ENCODE measurements at regions not wholly inside any gene's neighbourhood (a gene's known extent, or its start where the extent isn't known, plus 50 kb on each side); places are given as distances from the start of the nearest gene placed in this dataset.
A peak's percentile ranks its signal among the peaks of the same experiment; 100 is the strongest.

GRCh38 chr3:134095005-134095404, 65.3 kb upstream of the SLCO2A1 start:
- Histone ChIP-seq H3K4me1 (ENCODE audit: control insufficient read depth in 1 of 2, insufficient read depth in 2 of 2, low read depth in 1 of 2, low read length in 1 of 2) (peaks cover 0 to 5% of the 10 kb centered on the region in 2 experiments; a peak in 2 of 4 replicates), H3K36me3 (replicated peaks in 1 of 2; ENCODE audit: control insufficient read depth in 1 of 2, insufficient read depth in 2 of 2, low read length in 1 of 2) (no peaks in the 10 kb centered on the region), H3K9me2 (no peaks in the 10 kb centered on the region), H3K9me3 (no peaks in the 10 kb centered on the region), H3K27ac (ENCODE audit: low read depth in 2 of 2, low read length in 1 of 2) (peak overlapping the region in 1 of 2 experiments; percentile 56; a peak in 2 of 4 replicates), H4K20me1 (ENCODE audit: insufficient read depth) (no peaks in the 10 kb centered on the region), H3F3A (replicated peaks; ENCODE audit: insufficient read depth) (no peaks in the 10 kb centered on the region), H2AFZ (ENCODE audit: low read depth) (no peak overlapping the region), H3K4me2 (no peak overlapping the region; the same call in 1 of the 2 replicates), H3K4me3 (ENCODE audit: low read depth in 2 of 2, low read length in 1 of 2) (no peak overlapping the region), H3K79me2 (ENCODE audit: insufficient read depth) (no peaks in the 10 kb centered on the region), H3K27me3 (ENCODE audit: insufficient read depth) (no peaks in the 10 kb centered on the region), H3K9ac (no peak overlapping the region)
- CTCF ChIA-PET = no interaction called here
- 64% methylated on average over 3 of the region's 3 CpGs for WGBS (ENCODE audit: low lambda C conversion rate)
- TF ChIP-seq POLR2AphosphoS5 (IDR thresholded peaks at IDR 0.05; ENCODE audit: low read depth, low read length) (no peak), IRF3 (IDR thresholded peaks at IDR 0.05; ENCODE audit: low read depth, low read length) (no peak), TAF1 (IDR thresholded peaks at IDR 0.05; ENCODE audit: borderline replicate concordance, low read depth, low read length) (no peak), CTCF (IDR thresholded peaks at IDR 0.05) (no peak), ELF1 (IDR thresholded peaks at IDR 0.05) (no peak), MAX (IDR thresholded peaks at IDR 0.05; ENCODE audit: low read depth) (no peak), FOSL2 (IDR thresholded peaks at IDR 0.05; ENCODE audit: borderline replicate concordance, low read depth) (no peak), NFIC (IDR thresholded peaks at IDR 0.05; ENCODE audit: borderline replicate concordance) (no peak), MXI1 (IDR thresholded peaks at IDR 0.05; ENCODE audit: low read depth, low read length) (no peak), GABPA (IDR thresholded peaks at IDR 0.05; ENCODE audit: low read depth) (no peak)
- TF ChIP-seq, protein P1, sequence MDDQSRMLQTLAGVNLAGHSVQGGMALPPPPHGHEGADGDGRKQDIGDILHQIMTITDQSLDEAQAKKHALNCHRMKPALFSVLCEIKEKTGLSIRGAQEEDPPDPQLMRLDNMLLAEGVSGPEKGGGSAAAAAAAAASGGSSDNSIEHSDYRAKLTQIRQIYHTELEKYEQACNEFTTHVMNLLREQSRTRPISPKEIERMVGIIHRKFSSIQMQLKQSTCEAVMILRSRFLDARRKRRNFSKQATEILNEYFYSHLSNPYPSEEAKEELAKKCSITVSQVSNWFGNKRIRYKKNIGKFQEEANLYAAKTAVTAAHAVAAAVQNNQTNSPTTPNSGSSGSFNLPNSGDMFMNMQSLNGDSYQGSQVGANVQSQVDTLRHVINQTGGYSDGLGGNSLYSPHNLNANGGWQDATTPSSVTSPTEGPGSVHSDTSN (IDR thresholded peaks at IDR 0.05) = no peak
- POLR2A ChIA-PET = no interaction called here
- DNase-seq = no peak

- peaks cover 0 to 5% of the 10 kb centered on the region in 2 experiments; a peak in 2 of 4 replicates for H3K4me1 ChIP-seq (ENCODE audit: control insufficient read depth in 1 of 2, insufficient read depth in 2 of 2, low read depth in 1 of 2, low read length in 1 of 2)
- no peaks in the 10 kb centered on the region for H3K27me3 ChIP-seq (ENCODE audit: insufficient read depth)
- no peak overlapping the region; the same call in 1 of the 2 replicates for H3K4me2 ChIP-seq
- no peak for DNase-seq
- WGBS (ENCODE audit: low lambda C conversion rate) = 36% methylated on average over 3 of the region's 3 CpGs
- no peaks in the 10 kb centered on the region for H3F3A ChIP-seq (replicated peaks; ENCODE audit: insufficient read depth)
- H4K20me1 ChIP-seq (ENCODE audit: insufficient read depth) = no peaks in the 10 kb centered on the region
- no peak overlapping the region for H3K4me3 ChIP-seq (ENCODE audit: low read depth in 2 of 2, low read length in 1 of 2)
- no peak overlapping the region for H2AFZ ChIP-seq (ENCODE audit: low read depth)
- H3K36me3 ChIP-seq (replicated peaks in 1 of 2; ENCODE audit: control insufficient read depth in 1 of 2, insufficient read depth in 2 of 2, low read length in 1 of 2) = no peaks in the 10 kb centered on the region
- ChIA-PET CTCF (no interaction called here), POLR2A (no interaction called here)
- peak overlapping the region in 1 of 2 experiments; percentile 62; a peak in 2 of 4 replicates for H3K27ac ChIP-seq (ENCODE audit: low read depth in 2 of 2, low read length in 1 of 2)
- H3K9ac ChIP-seq = no peak overlapping the region
- no peaks in the 10 kb centered on the region for H3K9me3 ChIP-seq
- no peaks in the 10 kb centered on the region for H3K9me2 ChIP-seq
- no peaks in the 10 kb centered on the region for H3K79me2 ChIP-seq (ENCODE audit: insufficient read depth)
- TF ChIP-seq EP300 (IDR thresholded peaks at IDR 0.05; ENCODE audit: borderline replicate concordance in 1 of 2, low read depth in 1 of 2, low read length in 1 of 2) (peak in 1 of 2 experiments; percentile 42; a peak in 1 of 4 replicates), NRF1 (IDR thresholded peaks at IDR 0.05; ENCODE audit: low read depth, low read length) (no peak), ELF1 (IDR thresholded peaks at IDR 0.05) (no peak), NFIC (IDR thresholded peaks at IDR 0.05; ENCODE audit: borderline replicate concordance) (peak; percentile 34; the same call in 1 of the 2 replicates), TEAD4 (IDR thresholded peaks at IDR 0.05; ENCODE audit: borderline replicate concordance, insufficient read depth) (peak; percentile 41; the same call in 1 of the 2 replicates), FOXM1 (IDR thresholded peaks at IDR 0.05; ENCODE audit: low read depth) (no peak), YY1 (IDR thresholded peaks at IDR 0.05; ENCODE audit: low read depth) (no peak), JUND (IDR thresholded peaks at IDR 0.05) (peak; percentile 67), SIN3A (IDR thresholded peaks at IDR 0.05; ENCODE audit: borderline replicate concordance, low read depth, low read length) (no peak)
- TF ChIP-seq, protein P2, sequence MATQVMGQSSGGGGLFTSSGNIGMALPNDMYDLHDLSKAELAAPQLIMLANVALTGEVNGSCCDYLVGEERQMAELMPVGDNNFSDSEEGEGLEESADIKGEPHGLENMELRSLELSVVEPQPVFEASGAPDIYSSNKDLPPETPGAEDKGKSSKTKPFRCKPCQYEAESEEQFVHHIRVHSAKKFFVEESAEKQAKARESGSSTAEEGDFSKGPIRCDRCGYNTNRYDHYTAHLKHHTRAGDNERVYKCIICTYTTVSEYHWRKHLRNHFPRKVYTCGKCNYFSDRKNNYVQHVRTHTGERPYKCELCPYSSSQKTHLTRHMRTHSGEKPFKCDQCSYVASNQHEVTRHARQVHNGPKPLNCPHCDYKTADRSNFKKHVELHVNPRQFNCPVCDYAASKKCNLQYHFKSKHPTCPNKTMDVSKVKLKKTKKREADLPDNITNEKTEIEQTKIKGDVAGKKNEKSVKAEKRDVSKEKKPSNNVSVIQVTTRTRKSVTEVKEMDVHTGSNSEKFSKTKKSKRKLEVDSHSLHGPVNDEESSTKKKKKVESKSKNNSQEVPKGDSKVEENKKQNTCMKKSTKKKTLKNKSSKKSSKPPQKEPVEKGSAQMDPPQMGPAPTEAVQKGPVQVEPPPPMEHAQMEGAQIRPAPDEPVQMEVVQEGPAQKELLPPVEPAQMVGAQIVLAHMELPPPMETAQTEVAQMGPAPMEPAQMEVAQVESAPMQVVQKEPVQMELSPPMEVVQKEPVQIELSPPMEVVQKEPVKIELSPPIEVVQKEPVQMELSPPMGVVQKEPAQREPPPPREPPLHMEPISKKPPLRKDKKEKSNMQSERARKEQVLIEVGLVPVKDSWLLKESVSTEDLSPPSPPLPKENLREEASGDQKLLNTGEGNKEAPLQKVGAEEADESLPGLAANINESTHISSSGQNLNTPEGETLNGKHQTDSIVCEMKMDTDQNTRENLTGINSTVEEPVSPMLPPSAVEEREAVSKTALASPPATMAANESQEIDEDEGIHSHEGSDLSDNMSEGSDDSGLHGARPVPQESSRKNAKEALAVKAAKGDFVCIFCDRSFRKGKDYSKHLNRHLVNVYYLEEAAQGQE (IDR thresholded peaks at IDR 0.05; ENCODE audit: low read depth, low read length) = no peak
- TF ChIP-seq, protein P3, sequence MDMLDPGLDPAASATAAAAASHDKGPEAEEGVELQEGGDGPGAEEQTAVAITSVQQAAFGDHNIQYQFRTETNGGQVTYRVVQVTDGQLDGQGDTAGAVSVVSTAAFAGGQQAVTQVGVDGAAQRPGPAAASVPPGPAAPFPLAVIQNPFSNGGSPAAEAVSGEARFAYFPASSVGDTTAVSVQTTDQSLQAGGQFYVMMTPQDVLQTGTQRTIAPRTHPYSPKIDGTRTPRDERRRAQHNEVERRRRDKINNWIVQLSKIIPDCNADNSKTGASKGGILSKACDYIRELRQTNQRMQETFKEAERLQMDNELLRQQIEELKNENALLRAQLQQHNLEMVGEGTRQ (IDR thresholded peaks at IDR 0.05; ENCODE audit: borderline replicate concordance, low read depth, low read length) = no peak
Observed at GRCh38 chr3:134094491-134094890, 64.8 kb upstream of the SLCO2A1 start.

All from SK-N-SH (cell line).